ENCODE measurements at regions not wholly inside any gene's neighbourhood (a gene's known extent, or its start where the extent isn't known, plus 50 kb on each side); places are given as distances from the start of the nearest gene placed in this dataset.

GRCh38 chr12:127300753-127301152 lies 966.2 kb upstream of the TMEM132C start:
- no peak for DNase-seq

GRCh38 chr12:127301876-127302275 lies 965.1 kb upstream of the TMEM132C start:
- DNase-seq = no peak

GRCh38 chr12:127304751-127305725 lies 961.9 kb upstream of the TMEM132C start:
- DNase-seq = no peak

- DNase-seq = no peak
Observed at GRCh38 chr12:127306604-127307215, 960.3 kb upstream of the TMEM132C start.

GRCh38 chr12:127307528-127307927 lies 959.4 kb upstream of the TMEM132C start:
- DNase-seq = no peak

GRCh38 chr12:127308148-127308547 lies 958.8 kb upstream of the TMEM132C start:
- no peak for DNase-seq

GRCh38 chr12:127310548-127310947 lies 956.4 kb upstream of the TMEM132C start:
- DNase-seq = no peak

GRCh38 chr12:127311720-127312364 lies 955.1 kb upstream of the TMEM132C start:
- no peak for DNase-seq

GRCh38 chr12:127324681-127325080 lies 942.3 kb upstream of the TMEM132C start:
- DNase-seq = no peak

- DNase-seq = no peak
Observed at GRCh38 chr12:127327986-127328385, 939.0 kb upstream of the TMEM132C start.

GRCh38 chr12:127328867-127329266 lies 938.1 kb upstream of the TMEM132C start:
- DNase-seq = no peak

- DNase-seq = no peak
Observed at GRCh38 chr12:127334365-127334764, 932.6 kb upstream of the TMEM132C start.

- DNase-seq = no peak
Observed at GRCh38 chr12:127334912-127335644, 931.9 kb upstream of the TMEM132C start.

GRCh38 chr12:127336416-127336815 lies 930.6 kb upstream of the TMEM132C start:
- no peak for DNase-seq

- no peak for DNase-seq
Observed at GRCh38 chr12:127339065-127339464, 927.9 kb upstream of the TMEM132C start.

- DNase-seq = no peak
Observed at GRCh38 chr12:127340381-127340780, 926.6 kb upstream of the TMEM132C start.

- no peak for DNase-seq
Observed at GRCh38 chr12:127342861-127343260, 924.1 kb upstream of the TMEM132C start.

GRCh38 chr12:127343940-127344339 lies 923.0 kb upstream of the TMEM132C start:
- no peak for DNase-seq

GRCh38 chr12:127351481-127352010 lies 915.4 kb upstream of the TMEM132C start:
- DNase-seq = no peak

- no peak for DNase-seq
Observed at GRCh38 chr12:127355061-127355841, 911.7 kb upstream of the TMEM132C start.

GRCh38 chr12:127358888-127359287 lies 908.1 kb upstream of the TMEM132C start:
- DNase-seq = no peak

GRCh38 chr12:127360580-127360979 lies 906.4 kb upstream of the TMEM132C start:
- DNase-seq = no peak

All from NCI-H1694 (cell line).